ENCODE measurements at regions not wholly inside any gene's neighbourhood (a gene's known extent, or its start where the extent isn't known, plus 50 kb on each side); places are given as distances from the start of the nearest gene placed in this dataset.
A peak's percentile ranks its signal among the peaks of the same experiment; 100 is the strongest.

DNA sequence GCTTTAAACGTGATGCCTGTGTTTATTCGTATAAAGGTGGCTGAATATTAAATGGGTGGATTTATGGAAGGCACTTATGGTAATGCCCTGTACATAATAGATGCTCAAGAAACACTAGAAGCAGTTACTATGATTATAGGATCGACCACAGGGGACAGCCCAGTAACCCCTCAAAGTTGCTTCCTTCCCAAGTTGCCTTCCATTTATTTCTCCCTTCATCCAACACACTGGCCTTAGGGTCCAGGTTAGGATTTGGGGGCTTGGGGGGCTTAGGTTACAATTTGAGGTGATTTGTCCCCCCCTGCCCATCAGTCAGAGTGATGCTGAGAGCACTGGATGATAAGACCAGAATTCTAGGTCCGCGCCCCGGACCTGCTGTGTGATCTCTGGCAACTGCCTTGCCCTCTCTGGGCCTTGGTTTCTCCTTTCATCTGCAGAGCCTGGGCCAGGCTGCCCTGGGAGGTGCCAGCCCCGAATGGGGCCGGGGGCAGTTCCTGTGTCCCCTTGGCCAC lies 101.5 kb downstream of the CEBPB start:
- TF ChIP-seq CTCF (IDR thresholded peaks at IDR 0.05; ENCODE audit: low read depth, low read length), result no peak
- no peak for DNase-seq (ENCODE audit: low read depth in 2 of 2)
- no peak overlapping the region for H3K4me3 ChIP-seq (replicated peaks in 1 of 2; ENCODE audit: low read depth in 2 of 2, low read length in 2 of 2)

DNA sequence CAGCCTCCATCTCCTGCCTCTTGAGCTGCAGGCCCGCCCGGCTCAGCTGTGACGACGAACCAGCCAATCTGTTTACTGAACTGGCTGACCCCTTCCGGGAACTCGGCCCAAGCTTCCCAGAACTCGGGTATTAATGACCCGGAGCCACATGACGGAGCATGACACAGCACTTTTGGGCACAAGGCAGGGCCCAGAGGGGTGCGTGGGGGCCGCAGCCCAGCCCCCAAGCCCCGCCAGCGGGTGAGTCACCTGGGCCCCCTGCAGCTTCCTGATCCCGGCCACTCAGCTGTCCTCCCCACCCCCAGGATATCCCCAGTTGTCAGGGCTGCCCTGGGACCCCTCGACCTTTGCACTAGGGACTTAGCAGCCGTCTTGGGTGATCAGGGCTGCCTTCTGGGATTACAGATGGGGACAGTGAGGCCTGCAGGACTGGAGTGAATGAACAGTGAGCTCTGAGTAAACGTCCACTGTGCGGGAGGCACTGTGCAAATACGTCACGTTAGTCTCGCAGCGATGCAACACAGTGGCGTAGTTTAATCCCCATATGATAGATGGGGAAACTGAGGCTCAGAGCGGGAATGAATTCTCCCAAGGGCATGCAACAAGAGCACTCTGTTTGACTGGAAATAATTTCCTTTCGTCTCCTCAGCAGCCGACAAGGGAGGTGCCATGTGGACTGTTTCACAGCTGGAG lies 102.1 kb downstream of the CEBPB start:
- no peak overlapping the region for H3K4me3 ChIP-seq (replicated peaks in 1 of 2; ENCODE audit: low read depth in 2 of 2, low read length in 2 of 2)
- peak; percentile 95 to 98 for DNase-seq (ENCODE audit: low read depth in 2 of 2)
- no peak for TF ChIP-seq CTCF (IDR thresholded peaks at IDR 0.05; ENCODE audit: low read depth, low read length)

GRCh38 chr20:50293284-50294139 lies 102.9 kb downstream of the CEBPB start:
- no peak overlapping the region for H3K4me3 ChIP-seq (replicated peaks in 1 of 2; ENCODE audit: low read depth in 2 of 2, low read length in 2 of 2)
- no peak for TF ChIP-seq CTCF (IDR thresholded peaks at IDR 0.05; ENCODE audit: low read depth, low read length)
- no peak for DNase-seq (ENCODE audit: low read depth in 2 of 2)

DNA sequence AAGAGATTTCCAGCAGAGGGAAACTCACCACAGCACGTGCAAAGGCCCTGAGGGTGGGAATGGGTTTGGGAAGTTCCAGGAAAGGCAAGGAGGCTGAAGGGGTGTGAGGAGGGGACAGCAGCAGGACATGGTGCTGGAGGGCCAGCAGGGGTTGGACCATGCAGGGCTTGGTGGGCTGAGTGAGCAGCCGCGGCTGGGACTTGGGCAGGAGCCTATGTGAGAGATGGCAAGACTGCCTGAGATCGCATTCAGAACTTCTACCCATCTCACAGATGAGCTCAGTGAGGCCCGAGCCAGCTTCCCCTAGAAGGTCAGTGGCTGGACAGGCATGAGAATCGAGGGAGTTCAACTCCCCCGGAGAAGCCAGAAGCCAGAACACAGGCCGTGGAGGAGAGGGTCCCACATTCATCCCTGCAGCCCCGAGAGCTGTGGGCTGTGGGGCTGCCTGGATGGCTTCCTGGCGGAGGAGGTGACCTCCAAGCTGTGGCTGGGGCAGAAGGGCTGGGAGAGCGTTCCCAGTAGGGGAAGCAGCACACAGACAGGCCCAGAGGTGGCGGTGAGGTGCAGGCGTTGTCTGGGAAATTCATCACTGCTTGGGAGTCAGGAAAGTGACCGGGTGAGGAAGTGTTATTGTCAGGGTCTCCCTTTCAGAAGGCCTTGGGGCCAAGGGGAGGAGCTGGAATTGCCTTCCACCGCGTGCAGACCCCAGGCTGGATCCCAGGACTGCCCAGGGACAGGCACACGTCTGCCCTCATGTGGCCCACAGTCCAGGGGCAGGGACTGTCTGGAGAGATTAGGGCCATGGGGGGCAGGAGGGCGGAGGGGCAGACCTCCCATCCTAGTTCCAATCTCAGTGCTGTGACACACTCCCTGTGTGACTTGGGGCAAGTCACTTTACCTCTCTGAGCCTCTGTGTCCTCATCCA lies 103.8 kb downstream of the CEBPB start:
- no peak for TF ChIP-seq CTCF (IDR thresholded peaks at IDR 0.05; ENCODE audit: low read depth, low read length)
- no peak overlapping the region for H3K4me3 ChIP-seq (replicated peaks in 1 of 2; ENCODE audit: low read depth in 2 of 2, low read length in 2 of 2)
- peak in 1 of 2 donors; percentile 20 for DNase-seq (ENCODE audit: low read depth in 2 of 2)

DNA sequence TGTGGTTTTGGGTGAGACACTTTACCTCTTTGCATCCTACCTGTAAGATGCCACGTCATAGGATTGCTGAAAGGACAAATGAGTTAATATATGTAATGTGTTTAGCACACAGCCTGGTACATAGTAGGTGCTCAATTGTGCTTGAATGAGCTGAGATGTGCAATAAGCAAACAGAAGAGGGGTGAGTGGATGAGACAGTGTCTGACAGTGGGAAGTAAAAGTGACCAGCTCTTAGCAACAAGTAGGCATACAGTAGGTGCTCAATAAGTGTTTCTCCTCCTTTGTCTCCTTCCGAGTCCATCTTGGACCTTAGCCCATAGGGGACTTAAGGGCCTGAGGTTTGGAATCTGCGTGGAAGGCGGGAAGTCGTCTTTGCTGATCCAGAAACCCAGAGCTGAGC lies 104.7 kb downstream of the CEBPB start:
- no peak for DNase-seq (ENCODE audit: low read depth in 2 of 2)
- no peak for TF ChIP-seq CTCF (IDR thresholded peaks at IDR 0.05; ENCODE audit: low read depth, low read length)

DNA sequence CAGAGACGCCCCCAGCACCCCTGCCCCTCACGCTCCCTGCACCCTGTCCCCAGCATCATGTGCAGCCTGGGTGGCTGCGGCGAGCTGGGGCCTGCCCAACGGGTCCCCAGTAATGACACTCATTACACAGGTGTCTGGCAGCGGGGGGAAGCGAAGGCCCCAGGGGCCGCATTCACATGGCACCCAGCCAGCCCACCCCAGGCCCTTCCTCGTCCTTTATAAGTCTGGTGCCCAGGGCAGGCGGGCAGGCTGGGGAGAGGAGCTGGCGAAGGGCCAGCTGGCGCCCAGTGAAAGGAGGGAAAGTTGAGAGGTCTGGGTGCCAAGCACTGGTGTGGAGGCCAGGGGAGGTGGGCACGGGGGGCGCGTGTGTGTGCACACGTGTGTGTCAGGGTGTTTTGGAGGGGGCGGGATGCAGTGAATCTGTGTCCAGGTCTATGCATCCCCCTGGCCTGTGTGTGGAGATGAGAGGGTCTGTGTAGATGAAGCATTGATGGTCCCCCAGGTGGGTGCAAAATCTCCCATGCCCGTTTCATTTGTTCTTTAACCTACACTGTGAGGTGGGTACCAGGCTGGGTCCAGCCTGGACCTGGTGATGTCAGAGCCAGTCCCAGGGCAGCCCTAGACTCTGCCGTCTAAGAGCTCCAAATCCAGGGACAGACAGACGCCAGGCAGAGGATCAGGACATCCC lies 105.3 kb downstream of the CEBPB start:
- no peak for DNase-seq (ENCODE audit: low read depth in 2 of 2)
- no peak overlapping the region for H3K4me3 ChIP-seq (replicated peaks in 1 of 2; ENCODE audit: low read depth in 2 of 2, low read length in 2 of 2)
- no peak for TF ChIP-seq CTCF (IDR thresholded peaks at IDR 0.05; ENCODE audit: low read depth, low read length)

More for the DNA sequence above, 104.7 kb downstream of the CEBPB start:
- no peak overlapping the region for H3K4me3 ChIP-seq (replicated peaks in 1 of 2; ENCODE audit: low read depth in 2 of 2, low read length in 2 of 2)

All from cardiac fibroblast (primary cell).